ENCODE measurements at regions not wholly inside any gene's neighbourhood (a gene's known extent, or its start where the extent isn't known, plus 50 kb on each side); places are given as distances from the start of the nearest gene placed in this dataset.

DNA sequence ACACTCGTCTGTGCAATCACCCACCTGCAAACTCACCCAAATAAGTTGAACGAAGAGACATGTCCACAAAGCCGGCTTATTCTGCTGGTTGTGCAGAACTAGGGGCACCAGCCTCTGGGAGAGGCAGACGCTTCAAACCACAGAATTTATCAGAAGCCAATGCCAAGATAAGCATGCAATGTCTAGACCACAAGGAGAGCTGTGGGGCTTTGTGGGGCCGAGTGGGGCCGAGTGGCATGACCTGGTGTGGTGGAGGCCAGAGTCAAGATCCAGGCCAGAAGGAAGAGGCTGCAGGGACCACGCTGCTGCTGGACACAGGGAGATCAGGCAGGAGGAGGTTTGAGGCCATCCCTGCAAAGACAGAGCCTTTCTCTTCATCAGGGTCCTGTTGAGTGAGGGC is 259.0 kb downstream of the IRX2 start:
- DNase-seq (ENCODE audit: low read depth), result no peak
- H3K9me3 ChIP-seq (ENCODE audit: control insufficient read depth, low read length), result no peaks in the 10 kb centered on the region
- no peaks in the 10 kb centered on the region for H3K27me3 ChIP-seq (replicated peaks; ENCODE audit: control insufficient read depth, insufficient read depth, low read length)
- no peaks in the 10 kb centered on the region for H3K36me3 ChIP-seq (ENCODE audit: control insufficient read depth, insufficient read depth, low read length, severe bottlenecking)
- H3K4me1 ChIP-seq (ENCODE audit: control insufficient read depth, insufficient read depth, low read length), result no peaks in the 10 kb centered on the region
- H3K4me3 ChIP-seq (ENCODE audit: low read length), result no peak overlapping the region
- H3K9ac ChIP-seq (ENCODE audit: low read length), result no peak overlapping the region

GRCh38 chr5:2491846-2492245 is 259.6 kb downstream of the IRX2 start:
- no peaks in the 10 kb centered on the region for H3K36me3 ChIP-seq (ENCODE audit: control insufficient read depth, insufficient read depth, low read length, severe bottlenecking)
- no peaks in the 10 kb centered on the region for H3K4me1 ChIP-seq (ENCODE audit: control insufficient read depth, insufficient read depth, low read length)
- H3K4me3 ChIP-seq (ENCODE audit: low read length), result no peak overlapping the region
- no peak overlapping the region for H3K9ac ChIP-seq (ENCODE audit: low read length)
- DNase-seq (ENCODE audit: low read depth), result no peak
- H3K27me3 ChIP-seq (replicated peaks; ENCODE audit: control insufficient read depth, insufficient read depth, low read length), result no peaks in the 10 kb centered on the region
- no peaks in the 10 kb centered on the region for H3K9me3 ChIP-seq (ENCODE audit: control insufficient read depth, low read length)

DNA sequence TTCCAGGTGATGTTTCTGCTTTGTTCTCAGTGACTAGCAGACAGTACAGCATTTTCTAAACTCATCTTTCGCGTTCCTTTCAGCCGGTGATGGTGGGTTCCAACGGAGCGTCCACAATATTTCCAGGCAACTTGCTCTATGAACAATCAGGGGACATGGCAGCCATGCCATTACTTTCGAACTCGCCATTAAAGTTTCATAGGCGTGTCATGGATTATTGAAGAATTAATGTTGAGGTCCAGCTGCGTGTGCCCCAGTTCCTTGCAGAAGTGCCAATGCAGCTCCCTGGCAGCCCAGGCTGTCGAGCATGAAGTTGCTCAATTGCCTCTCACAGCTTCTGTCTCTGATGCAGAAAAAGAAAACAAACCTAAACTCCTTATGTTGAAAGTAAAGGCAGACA is 262.2 kb downstream of the IRX2 start:
- Histone ChIP-seq H3K4me3 (ENCODE audit: low read length) (no peak overlapping the region), H3K9ac (ENCODE audit: low read length) (no peak overlapping the region), H3K36me3 (ENCODE audit: control insufficient read depth, insufficient read depth, low read length, severe bottlenecking) (no peaks in the 10 kb centered on the region), H3K4me1 (ENCODE audit: control insufficient read depth, insufficient read depth, low read length) (no peaks in the 10 kb centered on the region), H3K9me3 (ENCODE audit: control insufficient read depth, low read length) (peaks cover 3% of the 10 kb centered on the region), H3K27me3 (replicated peaks; ENCODE audit: control insufficient read depth, insufficient read depth, low read length) (no peaks in the 10 kb centered on the region)
- DNase-seq (ENCODE audit: low read depth), result no peak

DNA sequence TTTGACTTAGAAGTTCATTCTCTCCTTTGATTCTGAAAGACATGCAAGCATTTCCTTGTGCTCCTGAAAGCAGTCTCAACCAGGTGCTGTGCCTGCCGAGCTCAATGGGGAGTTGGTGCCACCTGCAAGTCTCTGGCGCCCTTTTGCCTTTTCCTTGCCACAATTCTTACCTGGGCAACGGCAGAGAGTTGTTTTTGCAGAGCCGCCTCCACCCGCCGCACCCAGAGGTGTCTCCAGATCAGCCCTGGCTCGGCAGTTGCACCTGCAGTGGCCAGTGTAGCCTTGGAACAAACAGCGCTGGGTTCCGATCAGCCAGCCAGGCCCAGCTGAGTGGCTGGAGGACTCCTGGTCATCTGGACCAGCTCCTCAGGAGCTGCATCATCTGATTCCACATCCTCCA is 262.9 kb downstream of the IRX2 start:
- Histone ChIP-seq H3K36me3 (ENCODE audit: control insufficient read depth, insufficient read depth, low read length, severe bottlenecking) (no peaks in the 10 kb centered on the region), H3K27me3 (replicated peaks; ENCODE audit: control insufficient read depth, insufficient read depth, low read length) (no peaks in the 10 kb centered on the region), H3K9ac (ENCODE audit: low read length) (no peak overlapping the region), H3K4me3 (ENCODE audit: low read length) (no peak overlapping the region), H3K9me3 (ENCODE audit: control insufficient read depth, low read length) (peaks cover 3% of the 10 kb centered on the region), H3K4me1 (ENCODE audit: control insufficient read depth, insufficient read depth, low read length) (no peaks in the 10 kb centered on the region)
- no peak for DNase-seq (ENCODE audit: low read depth)

DNA sequence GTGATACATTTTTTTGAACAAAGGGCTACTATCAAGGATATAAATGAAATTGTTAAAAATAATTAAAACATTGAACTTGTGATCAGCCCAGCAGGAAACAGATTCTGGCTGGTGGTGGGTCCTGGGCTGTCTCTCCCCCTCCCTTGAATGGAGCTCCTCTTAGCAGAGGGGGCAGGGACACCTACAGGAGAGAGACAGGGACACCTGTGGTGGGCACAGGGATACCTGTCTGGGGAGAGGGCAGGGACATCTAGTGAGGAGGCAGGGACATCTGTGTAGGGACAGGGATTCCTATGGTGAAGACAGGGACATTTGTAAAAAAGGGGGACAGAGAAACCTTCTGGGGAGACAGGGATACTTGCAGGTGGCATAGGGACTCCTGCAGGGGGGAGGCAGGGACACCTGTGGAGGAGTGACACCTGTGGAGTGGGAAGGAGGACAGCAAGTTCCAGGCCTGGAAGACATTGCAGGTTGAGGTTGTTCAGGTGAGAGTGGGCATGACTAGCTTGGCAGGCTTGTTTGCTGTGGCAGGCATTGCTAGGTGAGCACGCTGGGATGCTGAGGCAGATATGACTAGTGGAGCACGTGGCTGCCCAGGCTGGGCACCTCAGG is 264.2 kb downstream of the IRX2 start:
- Histone ChIP-seq H3K4me1 (ENCODE audit: control insufficient read depth, insufficient read depth, low read length) (no peaks in the 10 kb centered on the region), H3K9me3 (ENCODE audit: control insufficient read depth, low read length) (peaks cover 11% of the 10 kb centered on the region), H3K4me3 (ENCODE audit: low read length) (no peak overlapping the region), H3K36me3 (ENCODE audit: control insufficient read depth, insufficient read depth, low read length, severe bottlenecking) (no peaks in the 10 kb centered on the region), H3K27me3 (replicated peaks; ENCODE audit: control insufficient read depth, insufficient read depth, low read length) (no peaks in the 10 kb centered on the region), H3K9ac (ENCODE audit: low read length) (no peak overlapping the region)
- DNase-seq (ENCODE audit: low read depth), result no peak

DNA sequence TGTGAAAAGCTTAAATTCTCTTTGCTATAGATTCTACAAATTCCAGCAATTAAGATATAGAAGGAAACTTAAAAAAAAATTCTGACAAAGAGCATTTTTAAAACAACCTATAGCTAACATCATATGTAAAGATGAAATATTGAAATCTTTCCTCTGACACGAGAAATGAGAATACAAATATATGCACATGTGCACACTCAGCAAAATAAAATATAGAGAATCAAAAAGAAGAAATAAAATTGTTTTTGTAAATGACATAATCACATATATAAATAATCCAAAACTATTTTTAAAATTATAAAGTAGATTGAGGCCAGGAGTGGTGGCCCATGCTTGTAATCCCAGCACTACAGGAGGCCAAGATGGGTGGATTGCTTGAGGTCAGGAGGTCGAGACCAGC is 265.1 kb downstream of the IRX2 start:
- H3K27me3 ChIP-seq (replicated peaks; ENCODE audit: control insufficient read depth, insufficient read depth, low read length), result no peaks in the 10 kb centered on the region
- DNase-seq (ENCODE audit: low read depth), result no peak
- H3K4me1 ChIP-seq (ENCODE audit: control insufficient read depth, insufficient read depth, low read length), result no peaks in the 10 kb centered on the region
- H3K36me3 ChIP-seq (ENCODE audit: control insufficient read depth, insufficient read depth, low read length, severe bottlenecking), result no peaks in the 10 kb centered on the region
- H3K9me3 ChIP-seq (ENCODE audit: control insufficient read depth, low read length), result peaks cover 16% of the 10 kb centered on the region
- no peak overlapping the region for H3K4me3 ChIP-seq (ENCODE audit: low read length)
- no peak overlapping the region for H3K9ac ChIP-seq (ENCODE audit: low read length)

DNA sequence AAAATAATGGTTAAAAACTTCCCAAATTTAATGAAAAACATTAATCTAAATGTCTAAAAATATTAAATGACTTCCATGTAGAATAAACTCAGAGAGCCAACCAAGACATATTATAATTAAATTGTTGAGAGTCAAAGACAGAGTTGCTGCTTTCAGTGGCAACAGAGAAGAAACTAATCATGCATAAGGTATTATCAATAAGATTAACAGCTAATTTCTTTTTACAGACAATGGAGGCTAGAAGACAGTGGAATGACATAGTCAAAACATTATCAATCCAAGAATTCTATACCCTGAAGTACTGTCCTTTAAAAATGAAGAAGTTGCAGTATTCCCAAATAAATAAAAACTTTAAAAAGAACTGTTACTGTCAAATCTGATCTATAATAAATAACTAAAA is 268.7 kb downstream of the IRX2 start:
- H3K9me3 ChIP-seq (ENCODE audit: control insufficient read depth, low read length), result peaks cover 17% of the 10 kb centered on the region
- H3K4me3 ChIP-seq (ENCODE audit: low read length), result no peak overlapping the region
- H3K9ac ChIP-seq (ENCODE audit: low read length), result no peak overlapping the region

GRCh38 chr5:2480871-2481270 is 270.6 kb downstream of the IRX2 start:
- H3K36me3 ChIP-seq (ENCODE audit: control insufficient read depth, insufficient read depth, low read length, severe bottlenecking), result no peaks in the 10 kb centered on the region
- no peaks in the 10 kb centered on the region for H3K4me1 ChIP-seq (ENCODE audit: control insufficient read depth, insufficient read depth, low read length)
- no peaks in the 10 kb centered on the region for H3K27me3 ChIP-seq (replicated peaks; ENCODE audit: control insufficient read depth, insufficient read depth, low read length)
- H3K9me3 ChIP-seq (ENCODE audit: control insufficient read depth, low read length), result peaks cover 15% of the 10 kb centered on the region
- no peak for DNase-seq (ENCODE audit: low read depth)
- H3K4me3 ChIP-seq (ENCODE audit: low read length), result no peak overlapping the region
- no peak overlapping the region for H3K9ac ChIP-seq (ENCODE audit: low read length)

More for the DNA sequence above, 268.7 kb downstream of the IRX2 start:
- DNase-seq (ENCODE audit: low read depth), result no peak
- no peaks in the 10 kb centered on the region for H3K27me3 ChIP-seq (replicated peaks; ENCODE audit: control insufficient read depth, insufficient read depth, low read length)
- H3K4me1 ChIP-seq (ENCODE audit: control insufficient read depth, insufficient read depth, low read length), result no peaks in the 10 kb centered on the region
- H3K36me3 ChIP-seq (ENCODE audit: control insufficient read depth, insufficient read depth, low read length, severe bottlenecking), result no peaks in the 10 kb centered on the region

GRCh38 chr5:2475902-2476301 is 275.6 kb downstream of the IRX2 start:
- Histone ChIP-seq H3K27me3 (replicated peaks; ENCODE audit: control insufficient read depth, insufficient read depth, low read length) (no peaks in the 10 kb centered on the region), H3K36me3 (ENCODE audit: control insufficient read depth, insufficient read depth, low read length, severe bottlenecking) (no peaks in the 10 kb centered on the region), H3K4me1 (ENCODE audit: control insufficient read depth, insufficient read depth, low read length) (no peaks in the 10 kb centered on the region), H3K9me3 (ENCODE audit: control insufficient read depth, low read length) (no peaks in the 10 kb centered on the region), H3K4me3 (ENCODE audit: low read length) (no peak overlapping the region), H3K9ac (ENCODE audit: low read length) (no peak overlapping the region)
- no peak for DNase-seq (ENCODE audit: low read depth)

DNA sequence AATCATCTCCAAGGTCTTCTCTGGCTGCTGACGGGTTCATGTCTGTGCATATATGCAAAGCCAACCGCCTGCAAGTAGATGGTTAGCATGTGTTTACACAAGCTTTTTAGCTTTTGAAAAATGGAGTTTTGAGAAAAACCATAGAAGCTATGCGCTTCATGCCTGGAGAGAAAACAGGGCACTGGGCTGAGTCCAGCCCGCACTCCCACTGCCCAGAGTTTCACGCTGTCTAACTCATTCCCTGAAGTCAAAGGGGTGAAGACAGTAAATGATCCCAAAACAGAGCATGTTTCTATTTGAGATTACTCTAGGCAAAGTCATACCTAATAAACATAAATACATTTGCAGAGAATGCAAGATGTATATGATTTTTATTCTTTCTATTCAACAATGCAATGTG is 278.8 kb downstream of the IRX2 start:
- Histone ChIP-seq H3K36me3 (ENCODE audit: control insufficient read depth, insufficient read depth, low read length, severe bottlenecking) (no peaks in the 10 kb centered on the region), H3K4me1 (ENCODE audit: control insufficient read depth, insufficient read depth, low read length) (no peaks in the 10 kb centered on the region), H3K9ac (ENCODE audit: low read length) (no peak overlapping the region), H3K27me3 (replicated peaks; ENCODE audit: control insufficient read depth, insufficient read depth, low read length) (peaks cover 3% of the 10 kb centered on the region), H3K4me3 (ENCODE audit: low read length) (no peak overlapping the region), H3K9me3 (ENCODE audit: control insufficient read depth, low read length) (no peaks in the 10 kb centered on the region)
- DNase-seq (ENCODE audit: low read depth), result no peak

- Histone ChIP-seq H3K9me3 (ENCODE audit: control insufficient read depth, low read length) (no peaks in the 10 kb centered on the region), H3K4me1 (ENCODE audit: control insufficient read depth, insufficient read depth, low read length) (no peaks in the 10 kb centered on the region), H3K36me3 (ENCODE audit: control insufficient read depth, insufficient read depth, low read length, severe bottlenecking) (no peaks in the 10 kb centered on the region), H3K27me3 (replicated peaks; ENCODE audit: control insufficient read depth, insufficient read depth, low read length) (peaks cover 3% of the 10 kb centered on the region), H3K9ac (ENCODE audit: low read length) (no peak overlapping the region), H3K4me3 (ENCODE audit: low read length) (no peak overlapping the region)
- no peak for DNase-seq (ENCODE audit: low read depth)
Measured at GRCh38 chr5:2471152-2471879, 280.2 kb downstream of the IRX2 start.

DNA sequence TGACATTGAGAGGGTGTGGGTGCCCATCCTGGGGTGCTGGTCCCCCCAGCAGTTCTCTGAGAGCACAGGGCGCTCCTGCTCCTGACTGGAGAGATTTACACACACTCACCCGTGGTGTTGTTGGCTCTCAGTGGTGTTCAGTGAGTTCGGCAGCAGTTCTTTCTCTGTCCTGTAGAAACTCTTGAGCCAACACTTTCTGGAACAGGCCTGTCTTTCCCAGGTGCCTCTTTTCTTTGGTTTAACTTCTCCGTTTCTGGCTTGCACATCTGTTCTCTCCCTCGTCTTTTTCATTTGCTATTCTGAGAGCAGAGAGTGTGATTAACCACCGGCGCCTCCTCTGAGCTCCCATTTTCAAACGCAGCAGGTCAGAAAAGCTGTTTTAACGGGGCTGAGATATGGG is 284.5 kb downstream of the IRX2 start:
- Histone ChIP-seq H3K9me3 (ENCODE audit: control insufficient read depth, low read length) (no peaks in the 10 kb centered on the region), H3K4me1 (ENCODE audit: control insufficient read depth, insufficient read depth, low read length) (no peaks in the 10 kb centered on the region), H3K4me3 (ENCODE audit: low read length) (no peak overlapping the region), H3K36me3 (ENCODE audit: control insufficient read depth, insufficient read depth, low read length, severe bottlenecking) (no peaks in the 10 kb centered on the region), H3K27me3 (replicated peaks; ENCODE audit: control insufficient read depth, insufficient read depth, low read length) (peaks cover 3% of the 10 kb centered on the region), H3K9ac (ENCODE audit: low read length) (no peak overlapping the region)
- no peak for DNase-seq (ENCODE audit: low read depth)

Measured in adipocyte (in vitro differentiated cells).